ENCODE measurements at regions not wholly inside any gene's neighbourhood (a gene's known extent, or its start where the extent isn't known, plus 50 kb on each side); places are given as distances from the start of the nearest gene placed in this dataset.

GRCh38 chrX:63434665-63435064 lies 83.5 kb upstream of the SPIN4 start:
- no peak for TF ChIP-seq CTCF (conservative IDR thresholded peaks at IDR 0.05; ENCODE audit: low read length)
- TF ChIP-seq EZH2phosphoT487 (IDR thresholded peaks at IDR 0.05; ENCODE audit: borderline replicate concordance): no peak
